ENCODE measurements at regions not wholly inside any gene's neighbourhood (a gene's known extent, or its start where the extent isn't known, plus 50 kb on each side); places are given as distances from the start of the nearest gene placed in this dataset.

DNA sequence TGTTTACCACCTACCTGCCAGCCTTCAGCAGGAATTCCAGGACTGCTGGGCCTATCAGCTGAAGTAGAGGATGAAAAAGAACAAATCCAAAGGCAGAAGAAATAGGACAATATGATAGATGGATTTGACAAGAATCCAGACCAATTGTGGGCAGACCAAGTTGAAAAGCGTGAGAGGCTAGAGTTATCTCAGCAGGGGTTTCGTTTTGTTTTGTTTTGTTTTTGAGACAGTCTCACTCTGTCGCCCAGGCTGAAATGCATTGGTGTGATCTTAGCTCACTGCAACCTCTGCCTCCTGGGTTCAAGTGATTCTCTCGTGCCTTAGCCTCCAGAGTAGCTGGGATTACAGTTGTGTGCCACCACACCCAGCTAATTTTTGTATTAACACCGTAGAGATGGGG, 113.2 kb downstream of the PALM2AKAP2 start:
- Histone ChIP-seq H3K27me3 (replicated peaks) (no peaks in the 10 kb centered on the region), H3K36me3 (replicated peaks) (no peaks in the 10 kb centered on the region), H3K4me3 (ENCODE audit: low read depth, low read length) (no peak overlapping the region), H3K27ac (peak overlapping the region; percentile 27)
- peak; percentile 50 for DNase-seq
- in situ Hi-C loops (cut with HindIII; ENCODE audit: low pct_ligation_motif_present, low sequenced_read_pairs): no loop called here
- TF ChIP-seq CTCF (IDR thresholded peaks at IDR 0.05; ENCODE audit: low read depth, low read length, missing control alignments): no peak

- Histone ChIP-seq H3K4me3 (ENCODE audit: low read depth, low read length) (no peak overlapping the region), H3K27ac (peak overlapping the region; percentile 15), H3K36me3 (replicated peaks) (no peaks in the 10 kb centered on the region), H3K27me3 (replicated peaks) (no peaks in the 10 kb centered on the region)
- in situ Hi-C loops (cut with HindIII; ENCODE audit: low pct_ligation_motif_present, low sequenced_read_pairs): no loop called here
- DNase-seq: no peak
- no peak for TF ChIP-seq CTCF (IDR thresholded peaks at IDR 0.05; ENCODE audit: low read depth, low read length, missing control alignments)
Observed at GRCh38 chr9:109894473-109894872, 114.5 kb downstream of the PALM2AKAP2 start.

GRCh38 chr9:109894921-109895758, 115.1 kb downstream of the PALM2AKAP2 start:
- Histone ChIP-seq H3K36me3 (replicated peaks) (no peaks in the 10 kb centered on the region), H3K4me3 (ENCODE audit: low read depth, low read length) (no peak overlapping the region), H3K27me3 (replicated peaks) (no peaks in the 10 kb centered on the region), H3K27ac (peak overlapping the region; percentile 15)
- DNase-seq: peak; percentile 50
- in situ Hi-C loops (cut with HindIII; ENCODE audit: low pct_ligation_motif_present, low sequenced_read_pairs): no loop called here
- TF ChIP-seq CTCF (IDR thresholded peaks at IDR 0.05; ENCODE audit: low read depth, low read length, missing control alignments): no peak

GRCh38 chr9:109901201-109901600, 121.2 kb downstream of the PALM2AKAP2 start:
- H3K4me3 ChIP-seq (ENCODE audit: low read depth, low read length): no peak overlapping the region
- no peak overlapping the region for H3K27ac ChIP-seq
- in situ Hi-C loops (cut with HindIII; ENCODE audit: low pct_ligation_motif_present, low sequenced_read_pairs): no loop called here
- TF ChIP-seq CTCF (IDR thresholded peaks at IDR 0.05; ENCODE audit: low read depth, low read length, missing control alignments): no peak
- H3K27me3 ChIP-seq (replicated peaks): no peaks in the 10 kb centered on the region
- DNase-seq: peak; percentile 51
- no peaks in the 10 kb centered on the region for H3K36me3 ChIP-seq (replicated peaks)

DNA sequence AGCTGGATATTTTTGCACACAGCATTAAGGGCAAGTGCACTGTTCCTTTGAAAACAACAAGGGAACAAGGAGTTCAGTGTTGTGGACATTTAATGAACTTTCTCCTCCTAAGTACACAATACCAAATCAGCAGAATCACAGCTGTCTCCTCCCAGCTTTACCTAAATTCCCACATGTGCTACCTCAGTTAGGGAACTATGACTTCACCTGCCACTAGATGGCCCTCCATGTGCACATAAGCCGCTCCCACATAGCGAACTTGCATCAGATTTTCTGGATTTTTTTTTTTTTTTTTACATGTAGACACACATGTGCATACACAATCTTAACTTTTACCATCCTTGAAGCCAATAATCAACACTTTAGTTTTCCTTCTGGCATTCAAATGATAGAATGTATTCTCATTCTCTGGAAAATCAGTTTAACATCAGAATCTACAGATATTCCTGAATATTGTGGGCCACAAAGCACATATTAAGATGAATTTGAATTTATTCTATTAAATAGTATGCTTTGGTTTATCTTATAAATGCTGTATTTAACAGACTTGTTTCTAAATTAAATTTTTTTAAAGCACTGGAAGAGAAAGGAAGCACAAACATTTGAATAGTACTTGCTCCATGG, 123.6 kb downstream of the PALM2AKAP2 start:
- H3K4me3 ChIP-seq (ENCODE audit: low read depth, low read length): no peak overlapping the region
- in situ Hi-C loops (cut with HindIII; ENCODE audit: low pct_ligation_motif_present, low sequenced_read_pairs): no loop called here
- no peak overlapping the region for H3K27ac ChIP-seq
- no peaks in the 10 kb centered on the region for H3K27me3 ChIP-seq (replicated peaks)
- peak; percentile 64 for DNase-seq
- TF ChIP-seq CTCF (IDR thresholded peaks at IDR 0.05; ENCODE audit: low read depth, low read length, missing control alignments): peak; percentile 86
- no peaks in the 10 kb centered on the region for H3K36me3 ChIP-seq (replicated peaks)
